ENCODE measurements at regions not wholly inside any gene's neighbourhood (a gene's known extent, or its start where the extent isn't known, plus 50 kb on each side); places are given as distances from the start of the nearest gene placed in this dataset.
"Not testable (repeated sequence)": the region's sequence is repeated elsewhere in the genome, so short reads cannot be mapped to it uniquely, and the experiment has no call there.

GRCh38 chr1:220962031-220962751, 82.9 kb downstream of the HLX start:
- H3K27ac ChIP-seq (ENCODE audit: insufficient read depth, low read depth, low read length, poor library complexity, severe bottlenecking): no peak overlapping the region
- no peak overlapping the region for H3K4me3 ChIP-seq (ENCODE audit: insufficient read depth, low read depth, low read length)
- H3K4me1 ChIP-seq (ENCODE audit: control insufficient read depth, insufficient read depth, low read length): no peaks in the 10 kb centered on the region
- H3K9me3 ChIP-seq (ENCODE audit: control insufficient read depth, low read length): no peaks in the 10 kb centered on the region
- H3K36me3 ChIP-seq (ENCODE audit: control insufficient read depth, insufficient read depth, low read length): no peaks in the 10 kb centered on the region
- no peaks in the 10 kb centered on the region for H3K27me3 ChIP-seq (ENCODE audit: control insufficient read depth, insufficient read depth, low read length, poor library complexity, severe bottlenecking)
- WGBS, 2 experiments: 86 to 96% methylated on average over 1 of the region's 1 CpG

GRCh38 chr1:220966041-220966440, 86.8 kb downstream of the HLX start:
- no peak overlapping the region for H3K27ac ChIP-seq (ENCODE audit: insufficient read depth, low read depth, low read length, poor library complexity, severe bottlenecking)
- no peaks in the 10 kb centered on the region for H3K27me3 ChIP-seq (ENCODE audit: control insufficient read depth, insufficient read depth, low read length, poor library complexity, severe bottlenecking)
- H3K4me3 ChIP-seq (ENCODE audit: insufficient read depth, low read depth, low read length): no peak overlapping the region
- H3K4me1 ChIP-seq (ENCODE audit: control insufficient read depth, insufficient read depth, low read length): no peaks in the 10 kb centered on the region
- WGBS, 2 experiments: 75 to 97% methylated on average over 2 to 3 of the region's 3 CpGs
- H3K9me3 ChIP-seq (ENCODE audit: control insufficient read depth, low read length): no peaks in the 10 kb centered on the region
- no peaks in the 10 kb centered on the region for H3K36me3 ChIP-seq (ENCODE audit: control insufficient read depth, insufficient read depth, low read length)

DNA sequence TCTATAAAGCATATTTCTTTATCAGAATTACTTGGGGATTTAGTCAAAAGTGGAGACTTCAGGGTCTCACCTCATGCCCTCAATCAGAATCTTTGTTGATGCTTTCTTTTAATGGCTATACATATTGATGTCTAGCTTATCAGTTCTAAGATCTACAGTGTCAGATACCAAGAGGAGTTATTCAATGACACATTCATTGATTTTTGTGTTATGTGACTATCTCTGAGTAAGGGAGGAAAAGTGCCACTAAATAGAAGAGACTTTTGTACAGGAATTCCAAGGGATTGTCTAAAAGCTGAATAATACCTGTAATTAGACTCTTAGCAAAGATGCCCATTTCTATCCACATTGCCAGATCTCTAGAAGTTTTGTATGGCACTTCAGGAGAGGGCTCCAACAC, 87.2 kb downstream of the HLX start:
- Histone ChIP-seq H3K36me3 (ENCODE audit: control insufficient read depth, insufficient read depth, low read length) (no peaks in the 10 kb centered on the region), H3K27me3 (ENCODE audit: control insufficient read depth, insufficient read depth, low read length, poor library complexity, severe bottlenecking) (no peaks in the 10 kb centered on the region), H3K4me3 (ENCODE audit: insufficient read depth, low read depth, low read length) (no peak overlapping the region), H3K4me1 (ENCODE audit: control insufficient read depth, insufficient read depth, low read length) (no peaks in the 10 kb centered on the region), H3K9me3 (ENCODE audit: control insufficient read depth, low read length) (no peaks in the 10 kb centered on the region), H3K27ac (ENCODE audit: insufficient read depth, low read depth, low read length, poor library complexity, severe bottlenecking) (no peak overlapping the region)

DNA sequence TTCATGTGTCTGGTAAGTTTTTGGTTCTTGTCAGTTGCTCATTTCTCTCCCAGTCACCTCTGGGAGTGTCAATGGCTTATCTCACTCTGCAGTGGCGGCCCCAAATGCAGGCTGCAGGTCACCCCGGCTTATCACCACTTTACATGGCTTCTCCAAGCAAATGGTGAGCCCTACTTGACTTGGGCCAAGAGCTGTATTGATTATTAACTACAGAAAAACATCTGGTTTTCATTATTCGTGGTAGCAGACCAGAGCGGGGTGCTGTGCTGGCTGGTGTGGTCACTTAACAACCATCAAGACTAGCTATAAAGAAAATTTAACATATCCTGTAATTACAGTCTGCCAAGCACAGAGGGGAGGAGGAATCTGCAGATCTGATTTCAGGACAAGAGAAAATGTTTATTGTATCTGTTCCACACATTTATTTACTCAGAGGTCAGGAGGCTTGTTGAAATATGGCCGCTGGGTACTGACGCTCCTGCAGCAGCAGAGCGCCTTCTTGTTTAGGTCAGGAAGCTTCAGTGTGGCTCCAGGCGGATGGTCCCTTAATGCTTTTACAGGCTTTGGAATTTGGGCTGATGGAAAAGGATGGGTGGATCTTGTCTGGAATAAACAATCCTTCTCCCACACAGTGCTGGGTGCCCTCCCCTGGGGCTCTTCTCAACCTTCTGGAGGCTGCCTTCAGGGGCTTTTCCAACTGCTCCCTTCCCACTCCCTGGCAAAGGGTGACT, 87.8 kb downstream of the HLX start:
- Histone ChIP-seq H3K27me3 (ENCODE audit: control insufficient read depth, insufficient read depth, low read length, poor library complexity, severe bottlenecking) (no peaks in the 10 kb centered on the region), H3K4me1 (ENCODE audit: control insufficient read depth, insufficient read depth, low read length) (no peaks in the 10 kb centered on the region), H3K27ac (ENCODE audit: insufficient read depth, low read depth, low read length, poor library complexity, severe bottlenecking) (no peak overlapping the region), H3K4me3 (ENCODE audit: insufficient read depth, low read depth, low read length) (no peak overlapping the region), H3K9me3 (ENCODE audit: control insufficient read depth, low read length) (no peaks in the 10 kb centered on the region), H3K36me3 (ENCODE audit: control insufficient read depth, insufficient read depth, low read length) (no peaks in the 10 kb centered on the region)
- WGBS, 2 experiments: 90 to 96% methylated on average over 6 to 8 of the region's 8 CpGs

DNA sequence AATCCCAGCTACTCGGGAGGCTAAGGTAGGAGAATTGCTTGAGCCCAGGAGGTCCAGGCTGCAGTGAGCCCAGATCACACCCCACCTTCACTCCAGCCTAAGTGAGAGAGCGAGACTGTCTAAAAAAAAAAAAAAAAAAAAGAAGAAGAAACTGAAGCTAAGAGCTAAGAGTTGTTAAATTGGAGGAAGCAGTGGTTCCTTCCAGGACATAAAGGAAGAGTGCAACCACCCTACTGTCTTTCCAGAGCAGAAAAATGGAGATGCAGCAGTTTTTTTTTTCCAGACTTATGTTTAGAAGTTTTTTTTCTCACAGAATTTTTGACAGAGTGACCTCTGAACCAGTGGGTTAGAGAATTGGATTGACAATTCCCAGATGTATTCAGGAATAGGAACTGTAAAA, 88.7 kb downstream of the HLX start:
- Histone ChIP-seq H3K36me3 (ENCODE audit: control insufficient read depth, insufficient read depth, low read length) (no peaks in the 10 kb centered on the region), H3K27me3 (ENCODE audit: control insufficient read depth, insufficient read depth, low read length, poor library complexity, severe bottlenecking) (no peaks in the 10 kb centered on the region), H3K9me3 (ENCODE audit: control insufficient read depth, low read length) (no peaks in the 10 kb centered on the region), H3K27ac (ENCODE audit: insufficient read depth, low read depth, low read length, poor library complexity, severe bottlenecking) (no peak overlapping the region), H3K4me3 (ENCODE audit: insufficient read depth, low read depth, low read length) (no peak overlapping the region), H3K4me1 (ENCODE audit: control insufficient read depth, insufficient read depth, low read length) (no peaks in the 10 kb centered on the region)
- WGBS, 2 experiments: 81 to 84% methylated on average over 2 of the region's 2 CpGs

DNA sequence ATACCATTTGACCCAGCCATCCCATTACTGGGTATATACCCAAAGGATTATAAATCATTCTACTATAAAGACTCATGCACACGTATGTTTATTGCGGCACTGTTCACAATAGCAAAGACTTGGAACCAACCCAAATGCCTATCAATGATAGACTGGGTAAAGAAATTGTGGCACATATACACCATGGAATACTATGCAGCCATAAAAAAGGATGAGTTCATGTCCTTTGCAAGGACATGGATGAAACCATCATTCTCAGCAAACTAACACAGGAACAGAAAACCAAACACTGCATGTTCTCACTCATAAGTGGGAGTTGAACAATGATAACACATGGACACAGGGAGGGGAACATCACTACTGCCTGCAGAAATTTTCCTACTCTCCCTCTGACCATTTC, 90.0 kb downstream of the HLX start:
- not testable (repeated sequence) for H3K27me3 ChIP-seq (ENCODE audit: control insufficient read depth, insufficient read depth, low read length, poor library complexity, severe bottlenecking); H3K9me3 ChIP-seq (ENCODE audit: control insufficient read depth, low read length); H3K36me3 ChIP-seq (ENCODE audit: control insufficient read depth, insufficient read depth, low read length); H3K4me1 ChIP-seq (ENCODE audit: control insufficient read depth, insufficient read depth, low read length); H3K4me3 ChIP-seq (ENCODE audit: insufficient read depth, low read depth, low read length); H3K27ac ChIP-seq (ENCODE audit: insufficient read depth, low read depth, low read length, poor library complexity, severe bottlenecking)
- WGBS, 2 experiments: 100% methylated on average over 2 of the region's 2 CpGs; no CpG with 5 or more reads in 1 of the 2 experiments

GRCh38 chr1:220970311-220970710, 91.1 kb downstream of the HLX start:
- Histone ChIP-seq H3K4me1 (ENCODE audit: control insufficient read depth, insufficient read depth, low read length) (no peaks in the 10 kb centered on the region), H3K27ac (ENCODE audit: insufficient read depth, low read depth, low read length, poor library complexity, severe bottlenecking) (no peak overlapping the region), H3K27me3 (ENCODE audit: control insufficient read depth, insufficient read depth, low read length, poor library complexity, severe bottlenecking) (no peaks in the 10 kb centered on the region), H3K9me3 (ENCODE audit: control insufficient read depth, low read length) (no peaks in the 10 kb centered on the region), H3K4me3 (ENCODE audit: insufficient read depth, low read depth, low read length) (no peak overlapping the region), H3K36me3 (ENCODE audit: control insufficient read depth, insufficient read depth, low read length) (no peaks in the 10 kb centered on the region)
- 92 to 98% methylated on average over 4 of the region's 4 CpGs for WGBS, 2 experiments

DNA sequence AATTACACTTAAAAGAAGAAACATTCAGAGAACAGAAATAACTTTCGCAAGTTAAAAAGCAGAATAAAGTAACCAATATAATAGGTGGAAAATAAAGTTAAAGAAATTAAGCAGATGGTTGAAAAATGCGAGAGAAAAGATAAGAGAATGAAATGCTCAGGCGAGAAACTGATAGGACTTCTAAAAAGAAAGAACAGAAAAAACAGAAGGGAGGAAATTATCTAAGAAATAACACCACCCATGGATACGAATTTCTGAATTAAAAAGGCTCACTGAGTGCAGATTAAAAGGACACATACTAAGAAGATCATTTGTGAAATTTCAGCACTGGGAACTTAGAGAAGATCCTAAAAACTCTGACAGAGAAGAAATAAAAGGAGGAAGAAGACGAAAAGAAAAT, 92.0 kb downstream of the HLX start:
- Histone ChIP-seq H3K27me3 (ENCODE audit: control insufficient read depth, insufficient read depth, low read length, poor library complexity, severe bottlenecking) (no peaks in the 10 kb centered on the region), H3K9me3 (ENCODE audit: control insufficient read depth, low read length) (no peaks in the 10 kb centered on the region), H3K27ac (ENCODE audit: insufficient read depth, low read depth, low read length, poor library complexity, severe bottlenecking) (no peak overlapping the region), H3K4me1 (ENCODE audit: control insufficient read depth, insufficient read depth, low read length) (no peaks in the 10 kb centered on the region), H3K36me3 (ENCODE audit: control insufficient read depth, insufficient read depth, low read length) (no peaks in the 10 kb centered on the region), H3K4me3 (ENCODE audit: insufficient read depth, low read depth, low read length) (no peak overlapping the region)
- 93 to 100% methylated on average over 1 to 5 of the region's 5 CpGs for WGBS, 2 experiments

- Histone ChIP-seq H3K4me3 (ENCODE audit: insufficient read depth, low read depth, low read length) (no peak overlapping the region), H3K4me1 (ENCODE audit: control insufficient read depth, insufficient read depth, low read length) (no peaks in the 10 kb centered on the region), H3K9me3 (ENCODE audit: control insufficient read depth, low read length) (no peaks in the 10 kb centered on the region), H3K27ac (ENCODE audit: insufficient read depth, low read depth, low read length, poor library complexity, severe bottlenecking) (no peak overlapping the region), H3K27me3 (ENCODE audit: control insufficient read depth, insufficient read depth, low read length, poor library complexity, severe bottlenecking) (no peaks in the 10 kb centered on the region), H3K36me3 (ENCODE audit: control insufficient read depth, insufficient read depth, low read length) (no peaks in the 10 kb centered on the region)
- WGBS, 2 experiments: 97% methylated on average over 1 of the region's 1 CpG; no CpG with 5 or more reads in 1 of the 2 experiments
These were observed 95.2 kb downstream of the HLX start for GRCh38 chr1:220974431-220974830.

- H3K4me3 ChIP-seq (ENCODE audit: insufficient read depth, low read depth, low read length): no peak overlapping the region
- H3K36me3 ChIP-seq (ENCODE audit: control insufficient read depth, insufficient read depth, low read length): no peaks in the 10 kb centered on the region
- H3K9me3 ChIP-seq (ENCODE audit: control insufficient read depth, low read length): no peaks in the 10 kb centered on the region
- H3K27me3 ChIP-seq (ENCODE audit: control insufficient read depth, insufficient read depth, low read length, poor library complexity, severe bottlenecking): no peaks in the 10 kb centered on the region
- WGBS, 2 experiments: 47 to 54% methylated on average over 3 of the region's 3 CpGs
- H3K4me1 ChIP-seq (ENCODE audit: control insufficient read depth, insufficient read depth, low read length): no peaks in the 10 kb centered on the region
- no peak overlapping the region for H3K27ac ChIP-seq (ENCODE audit: insufficient read depth, low read depth, low read length, poor library complexity, severe bottlenecking)
These were observed 97.1 kb downstream of the HLX start for GRCh38 chr1:220976390-220976789.
